GM19025 (cell line): ENCODE measurements at regions not wholly inside any gene's neighbourhood (a gene's known extent, or its start where the extent isn't known, plus 50 kb on each side); places are given as distances from the start of the nearest gene placed in this dataset.
"Not testable (repeated sequence)": the region's sequence is repeated elsewhere in the genome, so short reads cannot be mapped to it uniquely, and the experiment has no call there.

Source experiments
- ATAC-seq: cut with Tn5 transposase; IDR thresholded peaks from one replicate; pipeline ENCODE4 v1.9.1; 2021; ENCODE audit warnings: mild to moderate bottlenecking, low read depth, moderate library complexity; ENCODE audit not compliant: unreplicated experiment

DNA sequence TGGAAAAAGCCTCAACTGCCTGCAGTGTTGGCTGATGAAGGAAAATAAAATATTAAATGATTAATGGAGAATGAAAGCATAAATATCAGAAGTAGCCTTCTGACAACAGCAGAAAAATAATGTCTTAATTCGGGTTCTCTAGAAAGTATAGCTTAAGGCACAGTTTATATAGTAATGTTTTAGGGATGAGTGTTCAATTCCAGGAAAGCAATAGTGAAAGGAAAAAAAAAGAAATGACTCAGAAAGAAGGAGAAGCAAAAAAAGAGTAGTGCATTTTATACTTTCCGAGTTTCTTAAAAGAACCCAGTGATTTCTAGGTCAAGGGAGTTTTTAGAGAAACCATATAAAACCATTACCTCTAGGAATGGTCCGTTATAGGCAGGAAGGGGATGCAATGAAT, 137.3 kb downstream of the HTR1B start:
- no peak for ATAC-seq

DNA sequence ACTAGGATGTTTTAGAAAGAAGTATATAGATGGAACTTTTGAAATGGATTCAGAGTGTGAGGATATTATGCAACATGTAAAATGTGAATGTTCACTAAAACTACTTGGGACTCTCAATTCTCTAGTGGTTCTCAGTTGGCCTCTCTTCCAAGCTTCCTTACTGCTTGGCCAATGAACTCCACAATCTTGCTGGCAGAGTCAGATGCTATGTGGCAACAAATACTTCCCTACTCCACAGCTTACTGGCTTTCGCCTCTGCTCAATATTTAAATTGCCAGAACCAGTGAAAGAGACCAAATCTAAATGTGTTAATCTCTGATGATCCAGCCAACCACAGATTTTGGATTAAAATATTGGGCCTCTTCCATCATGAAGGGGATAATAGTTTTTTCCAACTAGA, 138.4 kb downstream of the HTR1B start:
- no peak for ATAC-seq

DNA sequence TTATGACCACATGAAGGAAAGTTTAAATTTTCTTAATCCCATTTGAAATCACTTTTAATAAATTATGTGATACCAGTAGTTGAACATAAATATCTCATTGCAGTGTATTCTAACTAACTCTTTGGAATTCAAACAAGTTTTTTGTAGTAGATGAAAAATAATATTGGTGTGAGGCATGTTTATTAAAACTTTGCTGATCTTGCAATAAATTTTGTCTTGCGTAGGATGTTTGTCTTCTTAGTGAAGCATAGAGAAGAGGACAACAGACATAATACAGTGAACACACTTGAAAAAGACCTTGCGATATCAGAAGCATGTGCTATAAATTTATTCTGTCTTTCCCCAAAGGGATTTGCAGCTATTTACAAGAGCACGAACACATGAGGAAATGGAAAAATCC, 140.7 kb downstream of the HTR1B start:
- ATAC-seq, result no peak

DNA sequence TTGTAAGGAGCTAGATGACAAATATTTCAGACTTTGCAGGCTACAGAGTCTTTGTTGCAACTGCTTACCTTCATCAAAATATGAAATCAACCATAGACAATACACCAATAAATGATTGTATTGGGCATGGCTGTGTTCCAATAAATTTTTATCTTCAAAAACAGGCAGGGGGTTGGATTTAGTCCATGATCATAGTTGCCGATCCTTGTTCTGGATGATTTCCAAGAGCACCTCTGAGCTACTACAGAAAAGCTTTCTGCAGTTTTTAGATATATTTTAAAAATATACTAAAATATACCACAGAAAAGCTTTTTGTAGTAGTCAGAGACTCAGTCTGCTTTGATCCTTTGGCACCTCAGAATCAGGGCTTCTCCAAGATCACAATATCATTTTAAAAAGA, 145.0 kb downstream of the HTR1B start:
- ATAC-seq, result no peak

DNA sequence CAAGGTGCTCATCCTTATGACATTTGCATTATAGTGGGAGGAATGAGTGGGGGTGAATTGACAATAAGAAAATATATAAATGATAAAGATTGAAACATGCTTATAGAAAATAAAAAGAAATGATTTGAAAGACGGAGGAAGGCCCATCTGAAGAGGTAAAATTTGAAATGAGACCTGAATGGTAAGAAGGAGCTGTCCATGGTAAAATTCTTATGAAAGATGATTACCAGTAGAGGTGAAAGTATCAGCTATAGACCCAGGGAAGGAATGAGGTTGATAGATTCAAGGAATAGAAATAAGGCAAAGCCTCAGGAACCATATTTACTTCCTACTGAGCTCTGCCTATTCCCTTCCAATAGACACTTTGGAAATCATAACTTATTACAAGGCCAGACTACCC, 149.7 kb downstream of the HTR1B start:
- ATAC-seq, result no peak

DNA sequence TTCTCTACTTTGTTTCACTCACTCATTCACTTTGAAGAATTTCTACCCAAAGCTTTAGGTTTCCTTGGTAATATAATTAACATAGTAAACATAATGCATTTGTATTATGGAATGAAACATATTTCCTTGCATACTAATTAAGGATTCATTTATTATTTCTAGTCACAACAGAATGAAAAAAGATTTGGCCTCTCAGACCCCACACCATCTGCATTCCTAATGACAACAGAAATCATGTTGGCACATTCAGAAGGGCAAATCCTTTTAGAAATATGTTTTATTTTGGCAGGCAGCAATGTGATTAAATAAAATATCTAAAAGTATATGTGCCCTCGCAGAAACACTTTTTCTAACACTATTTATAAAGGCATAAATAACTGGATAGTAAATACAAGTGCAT, 163.4 kb downstream of the HTR1B start:
- no peak for ATAC-seq

DNA sequence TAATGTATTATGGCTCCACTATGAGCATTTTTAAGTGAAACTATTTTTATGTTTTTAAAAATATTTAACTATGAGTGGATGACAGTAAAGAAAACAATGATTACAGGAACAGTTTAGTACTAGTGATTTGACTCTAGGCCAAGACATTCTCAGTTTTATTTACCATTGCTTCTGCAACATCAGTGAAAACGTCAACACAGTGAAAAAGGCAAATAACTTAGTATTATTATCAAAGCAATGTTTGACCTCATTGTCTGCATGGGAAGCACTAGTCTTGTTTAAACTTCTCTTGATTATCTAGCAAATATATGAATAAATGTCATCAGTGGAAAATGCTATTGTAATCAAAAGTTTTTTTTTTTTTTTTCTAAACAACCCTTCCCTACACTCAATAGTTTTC, 165.0 kb downstream of the HTR1B start:
- no peak for ATAC-seq

DNA sequence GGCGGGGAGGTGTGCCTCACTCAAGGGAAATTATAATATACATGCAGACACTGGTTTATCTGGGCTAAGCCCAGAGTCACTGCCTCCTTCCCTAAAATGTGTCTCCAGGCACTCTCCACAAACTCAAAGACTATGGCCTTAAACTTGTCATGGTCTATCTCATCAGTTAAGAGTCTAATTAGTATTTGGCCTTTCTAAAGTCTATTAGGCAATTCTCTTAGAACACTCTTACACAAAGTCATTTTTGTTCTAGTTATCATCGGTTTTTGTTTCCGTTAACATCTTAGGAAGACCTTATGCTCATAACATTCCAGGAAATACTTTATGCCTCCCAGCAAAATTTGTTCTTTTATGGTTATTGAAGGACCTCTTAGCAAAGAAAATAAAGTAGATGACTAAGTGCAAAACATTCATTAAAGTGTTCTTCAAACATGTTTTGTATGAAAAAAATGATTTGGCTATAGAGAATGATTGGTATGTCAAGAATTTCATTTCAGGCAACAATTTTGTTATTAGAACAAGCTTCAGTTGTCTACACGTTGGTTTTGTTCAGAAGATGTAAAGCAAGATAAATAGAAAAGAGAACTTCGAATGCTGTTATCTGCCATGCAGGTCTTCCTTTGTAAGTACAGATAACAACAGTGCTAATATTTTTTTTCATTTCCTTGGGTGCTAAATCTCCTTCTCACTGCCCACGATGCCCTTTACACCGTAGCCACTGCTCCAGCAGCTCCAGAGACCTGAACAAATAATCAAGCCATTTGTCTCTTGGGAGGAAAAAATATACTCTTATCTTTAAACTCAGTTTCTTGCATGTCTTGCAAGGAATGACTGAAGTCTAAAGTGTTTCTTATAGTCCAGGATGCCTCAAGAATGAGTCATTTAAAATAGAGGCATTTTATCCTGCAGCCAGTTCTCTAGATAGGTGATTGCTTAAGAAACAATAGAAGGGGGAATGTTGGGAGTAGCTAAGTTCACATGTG, 170.4 kb downstream of the HTR1B start:
- ATAC-seq, result no peak

DNA sequence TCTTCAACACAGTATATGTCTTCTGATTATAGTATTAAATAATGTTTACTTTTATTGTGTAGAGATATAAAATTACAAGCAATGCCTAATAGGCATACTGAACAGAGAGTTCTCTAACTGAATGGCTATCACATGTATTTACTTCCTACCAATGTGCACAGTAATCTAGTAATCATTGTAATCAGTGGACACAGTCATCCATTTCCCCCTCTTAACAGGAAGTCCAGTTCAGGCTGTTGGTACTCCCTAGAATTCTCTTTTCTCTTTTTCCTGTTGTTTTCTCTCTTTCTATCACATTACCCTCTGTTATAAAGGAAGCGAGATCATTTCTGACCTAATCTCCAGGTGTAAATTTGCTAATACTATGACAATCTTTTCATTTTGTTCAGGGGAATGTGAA, 172.5 kb downstream of the HTR1B start:
- ATAC-seq, result no peak

DNA sequence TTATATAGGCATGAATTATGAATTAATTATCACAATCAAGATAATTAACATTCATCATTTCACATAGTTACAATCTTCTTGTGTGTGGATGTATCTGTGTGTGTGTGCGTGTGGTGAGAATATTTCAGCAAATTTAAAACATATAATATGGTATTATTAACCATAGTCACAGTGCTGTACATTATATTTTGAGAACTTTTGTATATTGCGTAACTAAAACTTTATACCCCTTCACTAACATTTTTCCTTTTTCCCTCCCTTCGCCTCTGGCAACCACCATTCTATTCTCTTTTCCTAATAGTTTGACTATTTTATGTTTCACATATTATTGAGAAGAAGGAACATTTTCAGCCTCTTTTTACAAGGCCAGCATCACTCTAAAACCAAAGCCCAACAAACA, 176.8 kb downstream of the HTR1B start:
- ATAC-seq, result no peak

DNA sequence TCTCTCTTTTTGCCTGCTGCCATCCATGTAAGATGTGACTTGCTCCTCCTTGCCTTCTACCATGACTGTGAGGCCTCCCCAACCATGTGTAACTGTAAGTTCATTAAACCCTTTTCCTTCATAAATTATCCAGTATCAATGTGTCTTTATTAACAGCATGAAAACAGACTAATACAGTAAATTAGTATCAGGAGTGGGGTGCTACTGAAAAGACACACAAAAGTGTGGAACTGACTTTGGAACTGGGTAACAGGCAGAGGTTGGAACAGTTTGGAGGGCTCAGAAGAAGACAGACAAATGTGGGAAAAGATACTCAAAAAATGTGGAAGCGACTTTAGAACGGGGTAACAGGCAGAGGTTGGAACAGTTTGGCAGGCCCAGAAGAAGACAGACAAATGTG, 189.4 kb downstream of the HTR1B start:
- no peak for ATAC-seq

DNA sequence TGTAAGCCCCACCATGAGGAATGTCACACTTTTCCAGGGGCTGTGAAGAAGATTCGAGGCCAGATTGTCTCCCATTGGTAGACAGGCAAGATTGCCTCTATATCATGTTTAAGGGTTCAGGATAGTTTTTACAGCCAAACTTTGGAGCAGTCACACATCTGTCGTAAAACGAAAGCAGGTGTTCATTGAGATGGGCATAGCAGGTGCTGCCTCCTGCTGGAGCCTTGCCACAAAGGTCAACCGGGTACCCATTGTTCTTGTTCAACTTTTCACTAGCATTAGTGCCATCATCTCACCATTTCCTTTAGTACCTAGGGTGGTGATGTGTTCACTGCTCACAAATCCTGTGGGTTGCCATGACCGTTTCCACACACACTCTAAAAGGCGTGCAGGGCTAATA, 198.3 kb downstream of the HTR1B start:
- ATAC-seq, result no peak

DNA sequence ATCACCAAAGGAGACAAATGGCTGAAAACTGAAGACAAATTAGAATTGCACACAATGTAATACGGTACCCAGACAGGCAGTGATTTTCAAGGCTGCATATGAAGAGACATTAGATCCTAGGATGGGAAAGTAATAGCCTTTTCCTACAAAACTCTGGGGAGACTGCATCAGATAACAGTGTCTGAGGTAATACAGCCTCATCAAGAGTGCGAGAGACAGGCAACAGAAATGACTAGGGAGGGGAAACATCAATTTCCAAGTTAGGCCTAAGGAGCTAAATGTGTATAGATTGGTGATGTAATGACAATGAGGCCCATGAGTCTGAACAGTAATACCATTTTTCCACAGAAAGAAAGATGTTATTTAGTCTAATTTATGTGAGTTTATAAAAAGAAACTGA, 200.3 kb downstream of the HTR1B start:
- ATAC-seq, result no peak

DNA sequence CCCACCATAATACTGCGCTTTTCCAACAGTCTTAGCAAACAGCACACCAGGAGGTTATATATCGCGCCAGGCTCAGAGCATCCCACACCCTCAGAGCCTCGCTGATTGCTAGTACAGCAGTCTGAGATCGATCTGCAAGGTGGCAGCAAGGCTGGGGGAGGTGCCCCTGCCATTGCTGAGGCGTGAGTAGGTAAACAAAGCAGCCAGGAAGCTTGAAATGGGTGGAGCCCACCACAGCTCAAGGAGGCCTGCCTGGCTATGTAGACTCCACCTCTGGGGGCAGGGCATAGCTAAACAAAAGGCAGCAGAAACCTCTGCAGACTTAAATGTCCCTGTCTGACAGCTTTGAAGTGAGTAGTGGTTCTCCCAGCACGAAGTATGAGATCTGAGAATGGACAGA, 211.5 kb downstream of the HTR1B start:
- ATAC-seq, result not testable (repeated sequence)

DNA sequence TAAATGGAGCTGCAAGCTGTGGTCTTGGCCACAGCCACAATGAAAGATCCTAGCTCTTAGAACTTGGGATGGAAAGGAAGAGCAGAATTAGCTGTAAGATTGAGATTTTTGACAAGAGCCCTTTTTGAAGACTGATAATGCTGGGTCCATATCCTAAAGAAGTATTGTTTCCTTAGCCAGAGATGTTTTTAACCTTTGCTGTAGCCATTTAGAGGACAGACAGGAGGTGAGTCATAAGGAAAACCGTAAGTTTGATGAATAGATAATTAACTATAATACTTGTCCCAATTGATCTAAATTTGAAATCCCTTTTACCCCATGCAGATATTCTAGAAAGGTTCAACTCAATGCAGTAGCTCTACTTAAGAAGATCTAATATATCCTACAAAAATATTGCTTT, 213.7 kb downstream of the HTR1B start:
- no peak for ATAC-seq

DNA sequence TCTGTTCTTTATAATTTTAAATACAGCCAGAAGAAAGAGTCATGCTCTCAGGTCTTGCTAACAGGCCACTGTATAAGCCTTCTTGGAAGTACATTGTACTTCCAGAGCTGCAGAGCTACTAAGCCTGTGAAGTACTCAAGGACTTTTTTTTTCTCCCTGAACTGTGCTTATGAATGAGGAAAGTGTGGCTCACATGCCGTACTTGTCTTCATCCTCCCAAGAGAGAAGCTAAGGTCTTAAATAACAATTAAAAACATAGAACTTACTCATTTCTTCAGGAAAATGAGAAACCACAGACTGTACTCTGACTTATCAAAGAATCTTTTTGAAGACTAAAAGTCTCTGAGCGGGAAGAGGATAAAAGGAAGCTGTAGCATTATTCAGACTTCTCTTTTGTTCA, 218.3 kb downstream of the HTR1B start:
- ATAC-seq, result no peak

DNA sequence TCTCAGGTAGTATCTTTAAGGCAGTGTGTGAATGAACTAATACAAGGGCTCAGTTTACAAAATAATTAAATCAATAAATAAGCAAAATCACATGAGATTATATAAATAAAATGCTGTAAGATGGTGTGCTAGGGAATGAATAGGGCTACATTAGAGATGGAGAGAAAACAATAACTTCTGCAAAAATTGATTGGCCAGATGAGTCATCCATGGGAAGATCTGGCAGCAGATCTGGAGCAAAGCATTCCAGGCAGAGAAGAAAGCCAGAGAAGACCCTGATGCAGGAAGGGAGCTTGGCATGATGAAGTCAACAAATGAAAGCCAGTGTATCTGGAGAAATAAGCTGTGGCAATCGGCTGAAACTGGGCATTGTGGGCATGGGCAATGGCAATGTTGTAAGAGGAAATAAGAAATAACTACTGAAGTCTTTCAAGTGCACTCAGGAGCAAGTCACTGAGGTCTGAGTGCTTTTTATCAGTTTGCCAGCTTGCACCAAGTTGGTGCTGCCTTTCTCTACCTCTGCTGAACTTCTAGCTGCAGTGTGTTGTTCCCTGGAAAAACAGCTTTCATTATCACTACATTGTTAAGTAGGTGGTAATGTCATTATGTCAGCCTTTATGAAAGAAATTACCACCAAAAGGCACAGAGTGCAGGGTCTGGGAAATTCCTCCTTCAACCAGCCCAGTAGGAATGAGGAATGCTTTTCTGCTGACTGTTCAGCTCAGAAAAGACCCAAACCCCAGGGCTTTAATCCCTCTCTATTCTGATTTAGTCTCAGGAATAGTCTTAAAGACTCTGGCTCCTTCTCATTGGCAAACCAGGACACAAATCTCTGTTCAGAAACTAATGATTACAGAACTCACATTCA, 231.6 kb downstream of the HTR1B start:
- ATAC-seq, result no peak

DNA sequence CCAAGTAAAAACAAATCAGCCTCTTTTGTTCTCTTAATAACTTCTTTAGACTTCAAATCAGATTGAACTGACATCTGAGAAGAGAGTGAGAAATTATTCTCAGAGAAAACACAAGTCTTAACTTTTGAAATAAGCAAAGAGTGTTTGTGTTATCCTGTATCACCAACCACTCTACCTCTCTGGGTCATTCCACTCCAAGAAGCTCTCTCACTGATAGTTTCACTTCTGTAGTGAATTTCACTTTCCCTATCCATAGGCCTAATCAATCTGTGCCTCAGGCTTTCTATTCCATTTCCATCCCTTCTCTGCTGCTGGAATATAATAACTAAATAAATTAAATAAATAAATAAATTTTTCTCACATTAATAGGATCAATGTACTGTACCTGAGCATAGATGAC, 235.0 kb downstream of the HTR1B start:
- no peak for ATAC-seq

DNA sequence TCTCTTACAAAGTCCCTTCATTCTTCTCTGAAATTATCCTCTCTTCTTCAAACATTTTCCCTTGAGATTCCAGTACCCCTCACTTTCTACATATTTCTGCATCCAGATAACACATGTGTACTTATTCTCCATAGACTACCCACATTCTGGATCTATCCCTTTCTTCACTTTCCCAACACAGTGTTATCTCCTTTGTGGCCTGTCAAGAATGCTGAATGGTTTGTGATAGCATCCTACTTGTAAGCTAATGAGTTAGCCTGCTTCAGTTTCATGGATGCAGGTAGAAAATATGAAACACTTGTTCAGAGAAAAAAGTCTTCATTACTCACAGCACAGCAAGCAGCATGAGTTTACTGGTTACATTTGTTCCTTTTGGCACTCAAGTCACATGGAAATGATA, 245.4 kb downstream of the HTR1B start:
- no peak for ATAC-seq

DNA sequence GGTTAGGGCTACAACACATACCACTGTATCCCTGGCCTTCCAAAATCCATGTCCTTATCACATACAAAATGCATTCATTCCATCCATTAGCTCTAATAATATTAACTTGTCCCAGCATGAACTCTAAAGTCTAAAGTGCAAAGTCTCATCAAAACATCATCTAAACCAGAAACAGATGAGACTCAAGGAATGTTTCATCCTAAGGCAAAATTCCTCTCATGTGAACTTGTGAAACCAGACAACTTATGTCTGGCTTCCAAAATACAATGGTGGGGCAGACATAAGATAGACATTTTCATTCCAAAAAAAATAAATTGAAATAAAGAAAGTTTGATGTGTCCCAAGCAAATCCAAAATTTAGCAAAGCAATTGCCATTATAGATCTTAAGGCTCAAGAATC, 257.4 kb downstream of the HTR1B start:
- ATAC-seq, result no peak

DNA sequence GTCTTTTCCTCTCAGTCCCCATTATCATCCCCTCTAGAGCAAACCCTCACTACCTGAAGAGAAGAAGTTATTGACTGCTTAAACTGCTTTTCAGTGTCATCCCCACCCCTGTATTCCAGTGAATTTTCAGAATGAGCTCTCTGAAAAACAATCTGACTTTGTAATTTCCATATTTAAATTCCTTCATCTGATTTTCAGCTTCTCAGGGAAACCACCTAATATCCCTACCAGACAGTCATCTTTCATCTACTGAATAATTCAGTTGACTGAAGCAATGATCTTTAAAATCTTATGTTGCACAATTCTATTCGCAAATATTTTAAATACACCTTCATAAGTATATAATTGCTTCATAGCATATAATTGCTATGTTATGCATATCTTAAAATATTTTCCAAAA, 258.7 kb downstream of the HTR1B start:
- no peak for ATAC-seq

DNA sequence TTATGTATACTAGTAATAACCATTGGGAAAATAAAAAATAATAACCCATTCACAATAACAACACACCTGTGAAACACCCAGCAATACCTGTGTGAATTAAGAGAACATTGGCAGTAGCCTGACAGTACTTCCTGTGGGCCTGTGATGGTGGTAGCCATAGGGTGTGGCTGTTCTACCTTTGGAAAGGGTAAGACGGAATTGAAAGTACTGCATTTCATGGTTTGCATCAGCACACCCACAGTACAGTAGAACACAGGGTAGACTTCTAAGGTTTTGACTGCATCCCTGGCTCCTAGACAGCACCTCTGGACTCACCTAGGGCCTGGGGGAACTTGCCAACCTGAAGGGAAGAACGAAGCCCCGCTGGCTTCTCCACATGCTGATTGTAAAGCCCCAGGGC, 279.8 kb downstream of the HTR1B start:
- ATAC-seq, result no peak
